ENCODE measurements at regions not wholly inside any gene's neighbourhood (a gene's known extent, or its start where the extent isn't known, plus 50 kb on each side); places are given as distances from the start of the nearest gene placed in this dataset.
A peak's percentile ranks its signal among the peaks of the same experiment; 100 is the strongest.

DNA sequence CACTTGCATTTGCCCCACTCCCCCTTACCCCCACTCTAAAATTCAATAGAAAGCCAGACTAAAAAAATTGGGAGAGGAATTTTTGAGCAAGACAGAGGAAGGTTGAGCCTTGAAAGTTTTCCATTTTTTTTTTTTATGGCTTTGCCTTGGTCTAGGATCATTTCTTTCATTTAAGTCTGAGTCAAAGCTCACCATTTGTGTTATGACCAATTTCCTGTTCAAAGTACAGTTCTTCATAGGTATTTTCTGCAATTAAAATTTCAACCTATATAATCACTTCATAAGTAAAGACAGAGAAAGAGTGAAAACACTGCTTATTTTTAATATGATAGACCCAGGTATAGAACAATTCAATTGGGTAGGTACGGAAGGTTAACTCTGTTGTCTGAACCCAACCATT, 436.6 kb upstream of the ADGRL2 start:
- Histone ChIP-seq H3K4me3 (ENCODE audit: insufficient read length, low read depth) (no peak overlapping the region), H3K9me3 (ENCODE audit: insufficient read depth, low read length) (no peaks in the 10 kb centered on the region), H3K4me1 (ENCODE audit: insufficient read depth, insufficient read length) (no peaks in the 10 kb centered on the region), H3K36me3 (ENCODE audit: insufficient read depth, insufficient read length, low read length) (no peaks in the 10 kb centered on the region), H3K27me3 (ENCODE audit: insufficient read depth, insufficient read length) (no peaks in the 10 kb centered on the region), H3K9ac (ENCODE audit: insufficient read length, low read depth) (no peak overlapping the region)
- no peak for TF ChIP-seq ZNF274 (IDR thresholded peaks at IDR 0.05; ENCODE audit: low read depth, low read length)
- no peak for TF ChIP-seq SUZ12 (IDR thresholded peaks at IDR 0.05; ENCODE audit: extremely low read depth, insufficient read depth, insufficient read length)
- no peak for TF ChIP-seq YY1 (IDR thresholded peaks at IDR 0.05; ENCODE audit: insufficient read depth, insufficient read length)
- DNase-seq (ENCODE audit: low read depth, low spot score), result no peak

DNA sequence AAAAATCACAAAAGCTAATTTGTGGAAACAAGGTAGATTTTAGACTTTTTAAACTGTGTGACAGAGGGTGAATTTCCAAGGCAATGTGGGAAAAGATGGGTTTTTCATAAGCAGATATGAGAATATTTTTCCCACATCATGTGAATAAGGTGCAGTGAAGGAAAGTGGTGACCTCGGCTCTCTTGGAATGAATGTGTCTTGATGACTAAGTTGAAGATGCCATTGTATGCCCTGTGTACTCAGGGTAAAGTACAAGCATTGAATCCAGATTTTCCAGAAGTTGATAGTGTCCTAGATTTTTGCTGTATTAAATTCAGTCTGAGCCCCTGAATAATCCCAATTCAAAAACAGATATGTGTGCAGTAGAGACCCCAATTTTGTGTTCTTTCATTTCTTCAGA, 442.6 kb upstream of the ADGRL2 start:
- H3K4me3 ChIP-seq (ENCODE audit: insufficient read length, low read depth), result no peak overlapping the region
- no peaks in the 10 kb centered on the region for H3K36me3 ChIP-seq (ENCODE audit: insufficient read depth, insufficient read length, low read length)
- H3K27me3 ChIP-seq (ENCODE audit: insufficient read depth, insufficient read length), result no peaks in the 10 kb centered on the region
- H3K9me3 ChIP-seq (ENCODE audit: insufficient read depth, low read length), result no peaks in the 10 kb centered on the region
- no peak for DNase-seq (ENCODE audit: low read depth, low spot score)
- TF ChIP-seq SUZ12 (IDR thresholded peaks at IDR 0.05; ENCODE audit: extremely low read depth, insufficient read depth, insufficient read length) (no peak), YY1 (IDR thresholded peaks at IDR 0.05; ENCODE audit: insufficient read depth, insufficient read length) (no peak), ZNF274 (IDR thresholded peaks at IDR 0.05; ENCODE audit: low read depth, low read length) (no peak)
- no peaks in the 10 kb centered on the region for H3K4me1 ChIP-seq (ENCODE audit: insufficient read depth, insufficient read length)
- no peak overlapping the region for H3K9ac ChIP-seq (ENCODE audit: insufficient read length, low read depth)

DNA sequence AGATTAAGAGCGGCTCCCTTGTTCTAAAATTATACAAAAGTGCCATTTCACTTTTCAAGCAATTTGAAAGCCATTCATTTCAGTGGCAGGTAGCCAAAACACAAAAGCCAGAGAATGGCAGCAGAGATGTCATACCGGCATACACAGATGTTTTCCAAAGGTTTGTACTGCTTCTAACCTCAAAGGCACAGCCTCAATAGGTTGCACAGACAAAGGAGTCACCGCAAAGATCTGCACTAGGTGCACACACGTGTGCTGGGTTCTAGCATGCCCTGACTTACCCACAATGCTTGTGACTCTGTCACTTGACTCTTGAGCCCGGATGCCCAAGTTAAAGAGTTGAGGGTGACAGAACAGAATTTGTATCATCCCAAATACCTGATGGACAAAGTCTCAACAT, 448.9 kb upstream of the ADGRL2 start:
- Histone ChIP-seq H3K36me3 (ENCODE audit: insufficient read depth, insufficient read length, low read length) (no peaks in the 10 kb centered on the region), H3K4me3 (ENCODE audit: insufficient read length, low read depth) (no peak overlapping the region), H3K27me3 (ENCODE audit: insufficient read depth, insufficient read length) (no peaks in the 10 kb centered on the region), H3K9ac (ENCODE audit: insufficient read length, low read depth) (no peak overlapping the region), H3K4me1 (ENCODE audit: insufficient read depth, insufficient read length) (no peaks in the 10 kb centered on the region), H3K9me3 (ENCODE audit: insufficient read depth, low read length) (no peaks in the 10 kb centered on the region)
- TF ChIP-seq YY1 (IDR thresholded peaks at IDR 0.05; ENCODE audit: insufficient read depth, insufficient read length) (no peak), ZNF274 (IDR thresholded peaks at IDR 0.05; ENCODE audit: low read depth, low read length) (no peak), SUZ12 (IDR thresholded peaks at IDR 0.05; ENCODE audit: extremely low read depth, insufficient read depth, insufficient read length) (no peak)
- no peak for DNase-seq (ENCODE audit: low read depth, low spot score)

DNA sequence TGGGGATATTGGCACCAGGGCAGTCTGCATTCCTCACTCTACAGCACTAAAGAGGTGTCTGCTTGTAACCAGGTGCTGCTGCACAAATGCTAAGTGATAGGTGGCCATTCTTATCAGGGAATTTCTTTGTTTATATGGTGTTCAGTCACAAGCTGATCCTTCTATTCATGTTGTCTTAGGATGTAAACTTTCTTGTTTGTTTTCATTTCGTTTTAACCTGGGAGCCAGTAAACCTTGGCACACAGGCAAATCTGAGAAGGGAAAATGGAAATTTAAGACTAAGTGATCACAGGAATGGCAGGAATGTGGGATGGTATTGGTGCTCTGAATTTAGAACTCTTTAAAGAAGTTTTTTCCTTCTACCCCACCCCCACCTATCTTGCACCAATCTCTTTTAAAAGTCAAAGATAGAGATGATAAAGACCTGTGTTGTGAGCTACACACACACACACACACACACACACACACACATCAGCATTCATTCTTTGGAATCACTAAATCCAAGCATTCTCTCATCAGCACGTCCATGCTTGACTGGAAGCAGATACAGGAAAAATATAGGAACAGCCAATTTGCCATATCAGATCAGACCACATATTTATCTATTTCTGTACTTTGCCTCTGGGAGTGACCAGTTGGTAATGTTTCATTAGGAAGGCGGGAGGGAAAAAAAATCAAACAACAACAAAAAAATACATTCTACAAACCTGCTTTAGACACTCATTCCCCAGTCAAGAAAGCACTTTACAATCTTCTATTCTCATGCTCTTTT, 451.4 kb upstream of the ADGRL2 start:
- TF ChIP-seq YY1 (IDR thresholded peaks at IDR 0.05; ENCODE audit: insufficient read depth, insufficient read length) (no peak), SUZ12 (IDR thresholded peaks at IDR 0.05; ENCODE audit: extremely low read depth, insufficient read depth, insufficient read length) (no peak), ZNF274 (IDR thresholded peaks at IDR 0.05; ENCODE audit: low read depth, low read length) (no peak)
- H3K4me3 ChIP-seq (ENCODE audit: insufficient read length, low read depth), result no peak overlapping the region
- H3K9ac ChIP-seq (ENCODE audit: insufficient read length, low read depth), result no peak overlapping the region
- H3K36me3 ChIP-seq (ENCODE audit: insufficient read depth, insufficient read length, low read length), result no peaks in the 10 kb centered on the region
- H3K27me3 ChIP-seq (ENCODE audit: insufficient read depth, insufficient read length), result no peaks in the 10 kb centered on the region
- H3K9me3 ChIP-seq (ENCODE audit: insufficient read depth, low read length), result no peaks in the 10 kb centered on the region
- DNase-seq (ENCODE audit: low read depth, low spot score), result peak; percentile 32
- no peaks in the 10 kb centered on the region for H3K4me1 ChIP-seq (ENCODE audit: insufficient read depth, insufficient read length)

DNA sequence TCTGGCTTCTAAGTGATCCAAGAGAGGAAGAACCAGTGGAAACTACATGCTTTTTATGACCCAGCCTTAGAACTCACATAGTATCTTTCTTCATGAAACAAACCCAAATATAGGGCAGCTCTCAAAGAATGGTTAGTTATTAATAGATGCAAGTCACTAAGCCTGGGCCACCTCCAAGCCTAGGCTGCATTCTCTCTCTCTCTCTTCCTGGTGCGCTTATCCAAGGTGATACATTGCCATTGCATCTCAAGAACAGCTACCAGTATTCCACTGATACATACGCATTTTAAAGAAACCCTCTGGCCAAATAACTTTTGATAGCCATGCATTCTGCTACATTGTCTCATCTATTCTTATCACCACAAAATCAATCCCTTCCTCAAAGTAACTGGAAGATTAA, 455.6 kb upstream of the ADGRL2 start:
- TF ChIP-seq SUZ12 (IDR thresholded peaks at IDR 0.05; ENCODE audit: extremely low read depth, insufficient read depth, insufficient read length) (no peak), ZNF274 (IDR thresholded peaks at IDR 0.05; ENCODE audit: low read depth, low read length) (no peak), YY1 (IDR thresholded peaks at IDR 0.05; ENCODE audit: insufficient read depth, insufficient read length) (no peak)
- Histone ChIP-seq H3K9ac (ENCODE audit: insufficient read length, low read depth) (no peak overlapping the region), H3K9me3 (ENCODE audit: insufficient read depth, low read length) (no peaks in the 10 kb centered on the region), H3K4me3 (ENCODE audit: insufficient read length, low read depth) (no peak overlapping the region), H3K36me3 (ENCODE audit: insufficient read depth, insufficient read length, low read length) (no peaks in the 10 kb centered on the region), H3K27me3 (ENCODE audit: insufficient read depth, insufficient read length) (no peaks in the 10 kb centered on the region), H3K4me1 (ENCODE audit: insufficient read depth, insufficient read length) (no peaks in the 10 kb centered on the region)
- DNase-seq (ENCODE audit: low read depth, low spot score), result no peak

DNA sequence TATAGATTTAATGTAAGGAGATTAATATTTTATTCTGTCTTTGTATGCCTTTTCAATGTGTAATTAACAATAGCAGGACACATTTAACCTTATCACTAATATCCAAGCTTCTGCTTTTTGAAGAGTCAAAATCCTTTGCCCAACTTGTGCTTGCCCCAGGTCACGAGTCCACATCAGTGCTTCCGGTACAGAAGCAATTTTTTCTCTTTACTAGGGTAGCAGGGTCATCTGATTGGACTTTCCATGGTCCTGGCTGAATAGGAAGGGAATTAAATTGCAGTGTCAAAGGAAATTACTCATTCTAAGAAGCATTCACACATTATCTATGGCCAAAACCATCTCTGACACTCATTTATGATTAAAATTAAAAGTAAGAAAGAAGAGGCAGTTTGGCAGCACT, 460.5 kb upstream of the ADGRL2 start:
- Histone ChIP-seq H3K27me3 (ENCODE audit: insufficient read depth, insufficient read length) (no peaks in the 10 kb centered on the region), H3K36me3 (ENCODE audit: insufficient read depth, insufficient read length, low read length) (no peaks in the 10 kb centered on the region), H3K4me3 (ENCODE audit: insufficient read length, low read depth) (no peak overlapping the region), H3K9ac (ENCODE audit: insufficient read length, low read depth) (no peak overlapping the region), H3K9me3 (ENCODE audit: insufficient read depth, low read length) (no peaks in the 10 kb centered on the region), H3K4me1 (ENCODE audit: insufficient read depth, insufficient read length) (no peaks in the 10 kb centered on the region)
- no peak for DNase-seq (ENCODE audit: low read depth, low spot score)
- TF ChIP-seq ZNF274 (IDR thresholded peaks at IDR 0.05; ENCODE audit: low read depth, low read length) (no peak), SUZ12 (IDR thresholded peaks at IDR 0.05; ENCODE audit: extremely low read depth, insufficient read depth, insufficient read length) (no peak), YY1 (IDR thresholded peaks at IDR 0.05; ENCODE audit: insufficient read depth, insufficient read length) (no peak)

DNA sequence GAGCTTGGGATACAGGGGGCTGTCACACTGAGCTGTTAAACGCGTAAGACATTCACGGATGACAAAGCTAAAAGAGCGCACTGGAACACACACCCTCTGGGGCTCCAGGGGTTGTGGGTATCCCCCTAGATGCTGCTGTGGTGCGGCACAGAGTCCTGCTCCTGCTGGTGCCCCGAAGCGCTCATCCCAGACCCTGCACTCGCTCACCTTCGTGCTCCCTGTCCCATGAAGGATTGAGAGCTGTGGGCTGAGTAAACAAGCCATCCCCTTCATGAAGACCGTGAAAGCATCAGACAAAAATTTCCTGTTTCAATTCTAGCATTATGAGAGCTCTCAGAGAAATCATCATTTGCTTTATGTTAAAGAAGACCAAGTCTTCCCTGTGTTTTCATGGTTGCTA, 463.5 kb upstream of the ADGRL2 start:
- no peak for TF ChIP-seq YY1 (IDR thresholded peaks at IDR 0.05; ENCODE audit: insufficient read depth, insufficient read length)
- no peak for TF ChIP-seq ZNF274 (IDR thresholded peaks at IDR 0.05; ENCODE audit: low read depth, low read length)
- TF ChIP-seq SUZ12 (IDR thresholded peaks at IDR 0.05; ENCODE audit: extremely low read depth, insufficient read depth, insufficient read length), result no peak
- Histone ChIP-seq H3K9me3 (ENCODE audit: insufficient read depth, low read length) (no peaks in the 10 kb centered on the region), H3K4me1 (ENCODE audit: insufficient read depth, insufficient read length) (no peaks in the 10 kb centered on the region), H3K4me3 (ENCODE audit: insufficient read length, low read depth) (no peak overlapping the region), H3K27me3 (ENCODE audit: insufficient read depth, insufficient read length) (no peaks in the 10 kb centered on the region), H3K36me3 (ENCODE audit: insufficient read depth, insufficient read length, low read length) (no peaks in the 10 kb centered on the region), H3K9ac (ENCODE audit: insufficient read length, low read depth) (no peak overlapping the region)
- no peak for DNase-seq (ENCODE audit: low read depth, low spot score)
